ENCODE measurements at regions not wholly inside any gene's neighbourhood (a gene's known extent, or its start where the extent isn't known, plus 50 kb on each side); places are given as distances from the start of the nearest gene placed in this dataset.

DNA sequence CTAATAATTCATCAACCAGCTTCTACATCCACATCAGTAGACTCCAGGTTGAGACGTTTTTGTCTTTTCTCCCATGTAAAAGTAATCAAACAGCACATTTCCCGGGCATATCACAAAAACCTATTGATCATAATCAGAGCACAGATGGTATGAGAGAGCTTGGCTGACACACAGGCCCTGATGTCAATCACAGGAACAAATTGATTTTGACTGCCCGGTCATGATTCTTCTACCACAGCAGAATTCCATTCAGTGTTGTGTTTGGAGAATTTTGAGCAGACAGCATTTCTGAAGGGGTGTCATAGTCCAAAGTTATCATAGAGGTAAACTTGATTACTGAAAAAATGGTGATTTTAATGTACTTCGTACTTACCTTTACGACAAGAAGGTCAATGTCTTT is 351.1 kb downstream of the ZSWIM6 start:
- ATAC-seq (ENCODE audit: low FRiP score) (no peak), DNase-seq (ENCODE audit: low spot score) (no peak)
- TF ChIP-seq, protein P1, sequence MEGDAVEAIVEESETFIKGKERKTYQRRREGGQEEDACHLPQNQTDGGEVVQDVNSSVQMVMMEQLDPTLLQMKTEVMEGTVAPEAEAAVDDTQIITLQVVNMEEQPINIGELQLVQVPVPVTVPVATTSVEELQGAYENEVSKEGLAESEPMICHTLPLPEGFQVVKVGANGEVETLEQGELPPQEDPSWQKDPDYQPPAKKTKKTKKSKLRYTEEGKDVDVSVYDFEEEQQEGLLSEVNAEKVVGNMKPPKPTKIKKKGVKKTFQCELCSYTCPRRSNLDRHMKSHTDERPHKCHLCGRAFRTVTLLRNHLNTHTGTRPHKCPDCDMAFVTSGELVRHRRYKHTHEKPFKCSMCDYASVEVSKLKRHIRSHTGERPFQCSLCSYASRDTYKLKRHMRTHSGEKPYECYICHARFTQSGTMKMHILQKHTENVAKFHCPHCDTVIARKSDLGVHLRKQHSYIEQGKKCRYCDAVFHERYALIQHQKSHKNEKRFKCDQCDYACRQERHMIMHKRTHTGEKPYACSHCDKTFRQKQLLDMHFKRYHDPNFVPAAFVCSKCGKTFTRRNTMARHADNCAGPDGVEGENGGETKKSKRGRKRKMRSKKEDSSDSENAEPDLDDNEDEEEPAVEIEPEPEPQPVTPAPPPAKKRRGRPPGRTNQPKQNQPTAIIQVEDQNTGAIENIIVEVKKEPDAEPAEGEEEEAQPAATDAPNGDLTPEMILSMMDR (IDR thresholded peaks at IDR 0.05) = no peak

GRCh38 chr5:61683926-61684325 is 351.9 kb downstream of the ZSWIM6 start:
- TF ChIP-seq, protein P1 (IDR thresholded peaks at IDR 0.05) = no peak
- no peak for ATAC-seq (ENCODE audit: low FRiP score)
- DNase-seq (ENCODE audit: low spot score) = no peak

GRCh38 chr5:61686491-61687257 is 354.6 kb downstream of the ZSWIM6 start:
- TF ChIP-seq, protein P1 (IDR thresholded peaks at IDR 0.05) = no peak
- DNase-seq (ENCODE audit: low spot score) = no peak
- ATAC-seq (ENCODE audit: low FRiP score) = no peak

GRCh38 chr5:61687371-61687770 is 355.3 kb downstream of the ZSWIM6 start:
- TF ChIP-seq, protein P1 (IDR thresholded peaks at IDR 0.05) = no peak
- no peak for DNase-seq (ENCODE audit: low spot score)
- peak; percentile 76 for ATAC-seq (ENCODE audit: low FRiP score)

GRCh38 chr5:61689153-61689846 is 357.2 kb downstream of the ZSWIM6 start:
- no peak for ATAC-seq (ENCODE audit: low FRiP score)
- TF ChIP-seq, protein P1 (IDR thresholded peaks at IDR 0.05) = no peak
- DNase-seq (ENCODE audit: low spot score) = no peak

DNA sequence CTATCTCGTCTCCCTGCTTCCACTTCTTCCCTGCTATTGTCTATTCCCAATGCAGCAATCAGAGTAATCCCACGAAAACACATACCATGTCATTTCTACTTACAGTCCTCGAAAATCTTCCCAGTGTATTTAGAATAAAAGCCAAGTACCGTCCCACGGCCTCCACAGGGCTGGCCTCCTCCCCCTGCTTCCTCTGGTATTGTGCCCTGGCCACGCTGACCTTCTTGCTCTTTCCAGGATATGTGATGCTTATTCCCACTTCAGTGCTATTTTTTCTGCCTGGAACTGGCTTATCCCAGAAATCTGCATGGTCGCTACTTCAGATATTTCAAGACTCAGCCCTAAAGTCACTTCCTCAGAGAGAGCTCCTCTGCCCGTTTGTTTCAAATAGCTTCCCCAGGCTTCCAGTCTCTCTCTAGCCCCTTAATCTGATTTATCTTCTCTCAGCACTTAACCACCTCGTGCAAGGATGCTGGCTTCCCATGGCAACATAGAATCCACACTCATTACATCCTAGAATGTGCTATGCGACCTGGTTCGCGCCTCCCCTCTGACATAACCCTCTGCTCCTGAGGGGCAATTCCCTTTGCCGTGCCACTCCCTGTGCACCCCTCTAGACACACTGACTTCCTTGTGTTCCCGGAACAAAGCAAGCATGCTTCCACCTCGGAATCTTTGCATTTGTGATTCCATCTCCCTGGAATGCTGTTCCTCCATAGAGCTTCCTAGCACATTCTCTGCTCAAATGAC is 365.9 kb downstream of the ZSWIM6 start:
- ATAC-seq (ENCODE audit: low FRiP score) (no peak), DNase-seq (ENCODE audit: low spot score) (no peak)
- TF ChIP-seq, protein P1 (IDR thresholded peaks at IDR 0.05) = no peak
